Subcutaneous abdominal adipose tissue (tissue), 5 donors: ENCODE measurements at regions not wholly inside any gene's neighbourhood (a gene's known extent, or its start where the extent isn't known, plus 50 kb on each side); places are given as distances from the start of the nearest gene placed in this dataset.
"Not testable (repeated sequence)": the region's sequence is repeated elsewhere in the genome, so short reads cannot be mapped to it uniquely, and the experiment has no call there.

Source experiments
- H3K27ac ChIP-seq: one replicate; pipeline ENCODE4 v1.7.0; 2013; ENCODE audit warnings: low read depth, mild to moderate bottlenecking, inconsistent platforms, low read length, moderate library complexity
- H3K27me3 ChIP-seq, 5 donors: one replicate each; pipeline ENCODE4 v1.7.0; 2013; ENCODE audit warnings: low read length in 5 of 5, inconsistent platforms in 1 of 5; ENCODE audit not compliant: control insufficient read depth in 5 of 5, insufficient read depth in 4 of 5
- H3K36me3 ChIP-seq, 5 donors: one replicate each; pipeline ENCODE4 v1.7.0; 2013; ENCODE audit warnings: low read length in 5 of 5; ENCODE audit not compliant: control insufficient read depth in 5 of 5, insufficient read depth in 5 of 5
- H3K4me1 ChIP-seq, 5 donors: one replicate each; pipeline ENCODE4 v1.7.0; 2013; ENCODE audit warnings: low read length in 5 of 5, mild to moderate bottlenecking in 3 of 5, moderate library complexity in 1 of 5; ENCODE audit not compliant: control insufficient read depth in 5 of 5, insufficient read depth in 5 of 5
- H3K4me3 ChIP-seq, 5 donors: one replicate each; pipeline ENCODE4 v1.7.0; 2013; ENCODE audit warnings: low read length in 5 of 5, low read depth in 1 of 5
- H3K9ac ChIP-seq, 5 donors: one replicate each; pipeline ENCODE4 v1.7.0; 2013; ENCODE audit warnings: low read length in 5 of 5, mild to moderate bottlenecking in 4 of 5, moderate library complexity in 3 of 5
- H3K9me3 ChIP-seq, 5 donors: one replicate each; pipeline ENCODE4 v1.7.0; 2013; ENCODE audit warnings: low read length in 5 of 5; ENCODE audit not compliant: control insufficient read depth in 5 of 5
- donor health status: healthy.
- donor health status: healthy.
- donor health status: healthy.
- donor health status: healthy.
- donor health status: healthy.

GRCh38 chr3:68676136-68676535, 256.2 kb downstream of the TAFA4 start:
- H3K9me3 ChIP-seq: no peaks in the 10 kb centered on the region
- no peaks in the 10 kb centered on the region for H3K27me3 ChIP-seq
- no peaks in the 10 kb centered on the region for H3K4me1 ChIP-seq
- H3K9ac ChIP-seq: no peak overlapping the region
- H3K36me3 ChIP-seq: no peaks in the 10 kb centered on the region
- no peak overlapping the region for H3K27ac ChIP-seq
- no peak overlapping the region for H3K4me3 ChIP-seq

GRCh38 chr3:68667346-68667745, 265.0 kb downstream of the TAFA4 start:
- H3K9ac ChIP-seq: no peak overlapping the region
- no peak overlapping the region for H3K27ac ChIP-seq
- H3K9me3 ChIP-seq: no peaks in the 10 kb centered on the region
- no peaks in the 10 kb centered on the region for H3K27me3 ChIP-seq
- H3K4me3 ChIP-seq: no peak overlapping the region
- H3K4me1 ChIP-seq: peaks cover 0 to 3% (median 0%) of the 10 kb centered on the region in 5 donors
- H3K36me3 ChIP-seq: no peaks in the 10 kb centered on the region

GRCh38 chr3:68666429-68667136, 265.8 kb downstream of the TAFA4 start:
- no peaks in the 10 kb centered on the region for H3K27me3 ChIP-seq
- H3K9ac ChIP-seq: no peak overlapping the region

GRCh38 chr3:68664276-68664675, 268.1 kb downstream of the TAFA4 start:
- no peaks in the 10 kb centered on the region for H3K9me3 ChIP-seq
- H3K9ac ChIP-seq: no peak overlapping the region
- no peaks in the 10 kb centered on the region for H3K27me3 ChIP-seq
- H3K27ac ChIP-seq: no peak overlapping the region
- H3K4me3 ChIP-seq: no peak overlapping the region
- H3K4me1 ChIP-seq: peaks cover 0 to 3% (median 0%) of the 10 kb centered on the region in 5 donors
- H3K36me3 ChIP-seq: no peaks in the 10 kb centered on the region

More at GRCh38 chr3:68666429-68667136, 265.8 kb downstream of the TAFA4 start:
- no peak overlapping the region for H3K27ac ChIP-seq
- H3K4me3 ChIP-seq: no peak overlapping the region
- no peaks in the 10 kb centered on the region for H3K36me3 ChIP-seq
- H3K9me3 ChIP-seq: no peaks in the 10 kb centered on the region
- peaks cover 0 to 3% (median 0%) of the 10 kb centered on the region in 5 donors for H3K4me1 ChIP-seq

- H3K27me3 ChIP-seq: no peaks in the 10 kb centered on the region
- peaks cover 0 to 3% (median 0%) of the 10 kb centered on the region in 5 donors for H3K4me1 ChIP-seq
- H3K36me3 ChIP-seq: no peaks in the 10 kb centered on the region
- H3K27ac ChIP-seq: no peak overlapping the region
- no peak overlapping the region for H3K4me3 ChIP-seq
- no peaks in the 10 kb centered on the region for H3K9me3 ChIP-seq
- no peak overlapping the region for H3K9ac ChIP-seq
Observed at GRCh38 chr3:68662176-68662575, 270.2 kb downstream of the TAFA4 start.

- H3K9me3 ChIP-seq, H3K4me1 ChIP-seq, H3K36me3 ChIP-seq, H3K9ac ChIP-seq, H3K27me3 ChIP-seq, H3K27ac ChIP-seq, H3K4me3 ChIP-seq: not testable (repeated sequence)
Observed at GRCh38 chr3:68650657-68651056, 281.7 kb downstream of the TAFA4 start.

- no peaks in the 10 kb centered on the region for H3K4me1 ChIP-seq
- H3K9me3 ChIP-seq: peaks cover 0 to 4% (median 0%) of the 10 kb centered on the region in 5 donors
- no peak overlapping the region for H3K9ac ChIP-seq
- no peaks in the 10 kb centered on the region for H3K36me3 ChIP-seq
- no peak overlapping the region for H3K4me3 ChIP-seq
- no peak overlapping the region for H3K27ac ChIP-seq
- no peaks in the 10 kb centered on the region for H3K27me3 ChIP-seq
Observed at GRCh38 chr3:68648494-68648893, 283.9 kb downstream of the TAFA4 start.

GRCh38 chr3:68631850-68632545, 300.3 kb downstream of the TAFA4 start:
- H3K4me3 ChIP-seq: no peak overlapping the region
- peaks cover 0 to 4% (median 3%) of the 10 kb centered on the region in 5 donors for H3K9me3 ChIP-seq
- H3K27me3 ChIP-seq: peaks cover 0 to 3% (median 0%) of the 10 kb centered on the region in 5 donors
- no peak overlapping the region for H3K9ac ChIP-seq
- no peaks in the 10 kb centered on the region for H3K36me3 ChIP-seq
- H3K4me1 ChIP-seq: no peaks in the 10 kb centered on the region
- no peak overlapping the region for H3K27ac ChIP-seq

GRCh38 chr3:68620211-68620610, 312.1 kb downstream of the TAFA4 start:
- Histone ChIP-seq H3K9me3 (peaks cover 0 to 4% (median 0%) of the 10 kb centered on the region in 5 donors), H3K27me3 (no peaks in the 10 kb centered on the region), H3K36me3 (no peaks in the 10 kb centered on the region), H3K4me3 (no peak overlapping the region), H3K4me1 (no peaks in the 10 kb centered on the region), H3K27ac (no peak overlapping the region), H3K9ac (no peak overlapping the region)

- Histone ChIP-seq H3K27me3 (no peaks in the 10 kb centered on the region), H3K36me3 (no peaks in the 10 kb centered on the region), H3K27ac (no peak overlapping the region), H3K4me1 (no peaks in the 10 kb centered on the region), H3K9ac (no peak overlapping the region), H3K9me3 (peaks cover 0 to 10% (median under 1%) of the 10 kb centered on the region in 5 donors), H3K4me3 (no peak overlapping the region)
Observed at GRCh38 chr3:68614087-68614486, 318.3 kb downstream of the TAFA4 start.
